ENCODE measurements at regions not wholly inside any gene's neighbourhood (a gene's known extent, or its start where the extent isn't known, plus 50 kb on each side); places are given as distances from the start of the nearest gene placed in this dataset.

DNA sequence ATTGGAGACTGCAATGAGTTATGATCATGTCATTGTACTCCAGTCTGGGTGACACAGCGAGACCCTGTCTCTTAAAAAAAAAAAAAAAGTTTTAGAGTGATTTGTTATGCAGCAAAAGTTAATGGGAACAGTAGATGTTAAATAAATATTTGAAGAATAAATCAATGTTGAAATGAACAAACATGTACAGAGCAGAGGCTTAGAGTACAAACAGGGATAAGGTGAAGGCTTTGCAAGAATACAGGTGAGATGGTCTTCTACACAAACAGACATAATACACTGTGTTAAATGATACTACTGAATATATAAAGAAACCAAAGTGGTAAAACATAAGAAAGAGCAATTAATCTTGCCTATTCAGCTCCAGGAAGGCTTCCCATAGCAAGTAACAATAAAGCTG is 265.4 kb downstream of the CNTN3 start:
- no peak for DNase-seq (ENCODE audit: low read depth)
- no peaks in the 10 kb centered on the region for H3K9me3 ChIP-seq (ENCODE audit: control insufficient read depth, low read length)
- H3K4me1 ChIP-seq (ENCODE audit: control insufficient read depth, insufficient read depth, low read length): no peaks in the 10 kb centered on the region
- no peak overlapping the region for H3K9ac ChIP-seq (ENCODE audit: low read length)
- H3K36me3 ChIP-seq (ENCODE audit: control insufficient read depth, insufficient read depth, low read length, severe bottlenecking): no peaks in the 10 kb centered on the region
- H3K27me3 ChIP-seq (replicated peaks; ENCODE audit: control insufficient read depth, insufficient read depth, low read length): no peaks in the 10 kb centered on the region
- no peak overlapping the region for H3K4me3 ChIP-seq (ENCODE audit: low read length)

DNA sequence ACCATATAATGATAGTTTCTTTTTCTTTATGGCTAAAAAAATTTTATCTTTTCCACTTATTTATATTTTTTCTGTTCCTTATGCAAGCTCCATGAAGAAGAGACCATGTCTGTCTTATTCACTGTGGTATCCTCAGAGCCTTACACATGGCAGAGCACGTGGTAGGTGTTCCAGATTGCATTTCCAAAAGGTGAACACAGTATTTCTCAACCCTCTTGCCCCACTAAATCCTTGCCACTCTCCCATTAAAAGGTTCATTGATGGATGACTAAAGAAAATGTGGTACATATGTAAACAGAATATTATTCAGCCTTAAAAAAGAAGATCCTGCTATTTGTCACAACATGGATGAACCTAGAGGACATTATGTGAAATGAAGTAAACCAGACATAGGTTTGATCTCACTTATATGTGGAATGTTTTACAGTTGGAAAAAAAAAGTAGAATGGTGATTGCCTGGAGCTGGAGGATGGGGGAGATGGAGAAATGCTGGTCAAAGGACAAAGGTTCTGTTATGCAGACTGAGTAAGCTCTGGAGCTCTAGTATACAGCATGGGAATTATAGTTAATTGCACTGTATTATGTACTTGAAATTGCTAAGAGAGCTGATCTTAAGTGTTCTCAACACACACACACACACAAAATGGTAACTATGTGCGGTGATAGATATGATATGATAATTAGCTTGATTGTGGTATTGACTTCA is 266.7 kb downstream of the CNTN3 start:
- Histone ChIP-seq H3K9ac (ENCODE audit: low read length) (no peak overlapping the region), H3K4me1 (ENCODE audit: control insufficient read depth, insufficient read depth, low read length) (no peaks in the 10 kb centered on the region), H3K9me3 (ENCODE audit: control insufficient read depth, low read length) (no peaks in the 10 kb centered on the region), H3K36me3 (ENCODE audit: control insufficient read depth, insufficient read depth, low read length, severe bottlenecking) (no peaks in the 10 kb centered on the region), H3K27me3 (replicated peaks; ENCODE audit: control insufficient read depth, insufficient read depth, low read length) (no peaks in the 10 kb centered on the region), H3K4me3 (ENCODE audit: low read length) (no peak overlapping the region)
- no peak for DNase-seq (ENCODE audit: low read depth)

DNA sequence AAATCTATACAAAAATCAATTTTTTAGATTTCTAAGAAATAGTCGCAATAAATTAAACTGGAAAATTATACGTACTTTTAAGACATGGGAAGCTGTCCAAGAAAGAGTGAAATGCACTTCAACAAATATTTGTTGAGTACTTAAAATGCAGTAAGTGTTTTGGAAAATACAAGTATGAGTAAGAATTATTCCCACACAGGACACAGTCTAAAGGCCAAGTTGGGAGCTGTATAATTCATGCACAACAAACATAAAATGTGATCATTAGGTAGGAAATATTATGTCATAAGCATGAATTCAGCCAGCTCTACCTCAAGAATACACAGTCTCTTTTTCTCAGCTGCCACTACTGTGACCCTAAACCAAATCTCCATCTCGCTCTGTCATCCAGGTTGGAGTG is 267.6 kb downstream of the CNTN3 start:
- DNase-seq (ENCODE audit: low read depth): no peak
- no peaks in the 10 kb centered on the region for H3K4me1 ChIP-seq (ENCODE audit: control insufficient read depth, insufficient read depth, low read length)
- no peaks in the 10 kb centered on the region for H3K27me3 ChIP-seq (replicated peaks; ENCODE audit: control insufficient read depth, insufficient read depth, low read length)
- no peak overlapping the region for H3K4me3 ChIP-seq (ENCODE audit: low read length)
- H3K36me3 ChIP-seq (ENCODE audit: control insufficient read depth, insufficient read depth, low read length, severe bottlenecking): no peaks in the 10 kb centered on the region
- no peak overlapping the region for H3K9ac ChIP-seq (ENCODE audit: low read length)
- no peaks in the 10 kb centered on the region for H3K9me3 ChIP-seq (ENCODE audit: control insufficient read depth, low read length)

- no peak overlapping the region for H3K4me3 ChIP-seq (ENCODE audit: low read length)
- DNase-seq (ENCODE audit: low read depth): no peak
- no peak overlapping the region for H3K9ac ChIP-seq (ENCODE audit: low read length)
- H3K4me1 ChIP-seq (ENCODE audit: control insufficient read depth, insufficient read depth, low read length): no peaks in the 10 kb centered on the region
- H3K9me3 ChIP-seq (ENCODE audit: control insufficient read depth, low read length): no peaks in the 10 kb centered on the region
- H3K27me3 ChIP-seq (replicated peaks; ENCODE audit: control insufficient read depth, insufficient read depth, low read length): no peaks in the 10 kb centered on the region
- no peaks in the 10 kb centered on the region for H3K36me3 ChIP-seq (ENCODE audit: control insufficient read depth, insufficient read depth, low read length, severe bottlenecking)
Observed at GRCh38 chr3:74345701-74346100, 268.8 kb downstream of the CNTN3 start.

DNA sequence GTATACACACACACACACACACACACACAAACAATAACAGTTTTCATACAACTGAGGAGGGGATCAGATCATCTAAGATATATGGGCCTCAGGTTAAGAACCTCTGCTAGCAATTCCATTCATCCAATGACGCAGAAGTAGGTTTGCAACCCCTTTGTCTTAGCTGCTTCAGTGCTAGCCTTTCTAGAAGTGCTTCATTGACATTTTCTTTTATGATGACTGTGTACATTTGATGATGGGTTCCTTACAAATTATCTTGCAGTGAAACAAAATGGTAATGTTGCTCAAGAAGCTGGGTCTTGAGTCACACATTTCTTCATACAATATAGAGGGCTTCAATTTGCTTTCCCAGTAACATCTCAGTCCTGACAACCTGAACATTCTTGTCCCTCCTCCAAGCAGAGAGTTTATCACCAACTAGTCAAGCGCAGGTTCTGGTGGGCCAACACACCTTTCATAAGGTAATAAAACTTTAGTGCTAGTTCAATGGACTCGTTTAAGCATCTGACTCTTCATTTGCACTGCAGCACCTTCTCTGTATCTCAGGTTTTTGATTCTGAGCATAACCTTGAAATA is 269.5 kb downstream of the CNTN3 start:
- no peaks in the 10 kb centered on the region for H3K27me3 ChIP-seq (replicated peaks; ENCODE audit: control insufficient read depth, insufficient read depth, low read length)
- no peaks in the 10 kb centered on the region for H3K4me1 ChIP-seq (ENCODE audit: control insufficient read depth, insufficient read depth, low read length)
- DNase-seq (ENCODE audit: low read depth): no peak
- H3K9ac ChIP-seq (ENCODE audit: low read length): no peak overlapping the region
- no peak overlapping the region for H3K4me3 ChIP-seq (ENCODE audit: low read length)
- H3K36me3 ChIP-seq (ENCODE audit: control insufficient read depth, insufficient read depth, low read length, severe bottlenecking): no peaks in the 10 kb centered on the region
- no peaks in the 10 kb centered on the region for H3K9me3 ChIP-seq (ENCODE audit: control insufficient read depth, low read length)

- no peak for DNase-seq (ENCODE audit: low read depth)
- Histone ChIP-seq H3K9me3 (ENCODE audit: control insufficient read depth, low read length) (no peaks in the 10 kb centered on the region), H3K27me3 (replicated peaks; ENCODE audit: control insufficient read depth, insufficient read depth, low read length) (no peaks in the 10 kb centered on the region), H3K9ac (ENCODE audit: low read length) (no peak overlapping the region), H3K4me3 (ENCODE audit: low read length) (no peak overlapping the region), H3K4me1 (ENCODE audit: control insufficient read depth, insufficient read depth, low read length) (no peaks in the 10 kb centered on the region), H3K36me3 (ENCODE audit: control insufficient read depth, insufficient read depth, low read length, severe bottlenecking) (peaks cover 3% of the 10 kb centered on the region)
Observed at GRCh38 chr3:74343391-74343790, 271.1 kb downstream of the CNTN3 start.

GRCh38 chr3:74338998-74339397 is 275.5 kb downstream of the CNTN3 start:
- Histone ChIP-seq H3K27me3 (replicated peaks; ENCODE audit: control insufficient read depth, insufficient read depth, low read length) (no peaks in the 10 kb centered on the region), H3K9ac (ENCODE audit: low read length) (no peak overlapping the region), H3K4me1 (ENCODE audit: control insufficient read depth, insufficient read depth, low read length) (no peaks in the 10 kb centered on the region), H3K9me3 (ENCODE audit: control insufficient read depth, low read length) (no peaks in the 10 kb centered on the region), H3K36me3 (ENCODE audit: control insufficient read depth, insufficient read depth, low read length, severe bottlenecking) (peaks cover 17% of the 10 kb centered on the region), H3K4me3 (ENCODE audit: low read length) (no peak overlapping the region)
- DNase-seq (ENCODE audit: low read depth): no peak

DNA sequence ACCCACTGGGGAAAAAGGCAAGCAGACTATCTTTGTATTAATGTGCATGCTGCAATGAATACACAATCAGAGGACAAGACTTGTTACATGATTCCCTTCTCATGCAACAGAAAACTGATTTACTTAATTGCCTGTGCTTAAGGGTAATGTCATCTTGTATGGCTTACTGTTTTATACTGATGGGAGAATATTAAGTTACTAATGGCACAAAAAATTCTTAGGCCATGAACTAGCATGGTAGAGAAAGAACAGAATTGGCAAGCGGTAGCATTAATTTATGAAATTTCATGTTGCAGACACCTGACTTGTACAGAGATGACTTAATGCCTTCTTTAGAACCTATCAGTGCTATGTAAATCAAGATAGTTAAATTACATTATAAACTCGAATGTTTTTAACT is 282.3 kb downstream of the CNTN3 start:
- Histone ChIP-seq H3K27me3 (replicated peaks; ENCODE audit: control insufficient read depth, insufficient read depth, low read length) (no peaks in the 10 kb centered on the region), H3K9me3 (ENCODE audit: control insufficient read depth, low read length) (no peaks in the 10 kb centered on the region), H3K4me3 (ENCODE audit: low read length) (no peak overlapping the region), H3K4me1 (ENCODE audit: control insufficient read depth, insufficient read depth, low read length) (no peaks in the 10 kb centered on the region), H3K9ac (ENCODE audit: low read length) (no peak overlapping the region), H3K36me3 (ENCODE audit: control insufficient read depth, insufficient read depth, low read length, severe bottlenecking) (peaks cover 22% of the 10 kb centered on the region)
- no peak for DNase-seq (ENCODE audit: low read depth)

GRCh38 chr3:74331711-74332110 is 282.7 kb downstream of the CNTN3 start:
- H3K9me3 ChIP-seq (ENCODE audit: control insufficient read depth, low read length): no peaks in the 10 kb centered on the region
- H3K4me1 ChIP-seq (ENCODE audit: control insufficient read depth, insufficient read depth, low read length): no peaks in the 10 kb centered on the region
- DNase-seq (ENCODE audit: low read depth): no peak
- H3K27me3 ChIP-seq (replicated peaks; ENCODE audit: control insufficient read depth, insufficient read depth, low read length): no peaks in the 10 kb centered on the region
- no peak overlapping the region for H3K9ac ChIP-seq (ENCODE audit: low read length)
- H3K4me3 ChIP-seq (ENCODE audit: low read length): no peak overlapping the region
- peaks cover 22% of the 10 kb centered on the region for H3K36me3 ChIP-seq (ENCODE audit: control insufficient read depth, insufficient read depth, low read length, severe bottlenecking)

- DNase-seq (ENCODE audit: low read depth): no peak
- Histone ChIP-seq H3K9me3 (ENCODE audit: control insufficient read depth, low read length) (no peaks in the 10 kb centered on the region), H3K9ac (ENCODE audit: low read length) (no peak overlapping the region)
Observed at GRCh38 chr3:74329096-74329495, 285.4 kb downstream of the CNTN3 start.

DNA sequence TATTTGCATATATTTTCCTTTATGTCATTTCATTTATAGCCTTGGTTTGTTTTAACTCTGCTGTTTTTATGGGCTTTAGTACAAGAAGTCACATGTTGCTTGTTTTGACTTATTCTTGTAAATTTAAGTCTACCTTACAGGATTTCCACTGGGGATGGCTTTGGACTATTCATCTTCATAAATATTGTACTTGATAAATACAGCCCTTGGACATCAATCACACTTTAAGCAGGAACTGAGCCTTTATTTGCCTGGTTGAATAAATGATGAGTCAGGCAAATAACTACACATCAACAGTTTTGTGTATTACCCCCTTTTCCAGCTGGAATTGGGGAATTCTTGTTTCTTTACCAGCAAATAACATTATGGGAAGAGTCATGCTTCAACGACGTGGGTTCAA is 286.0 kb downstream of the CNTN3 start:
- Histone ChIP-seq H3K9ac (ENCODE audit: low read length) (no peak overlapping the region), H3K4me3 (ENCODE audit: low read length) (no peak overlapping the region), H3K27me3 (replicated peaks; ENCODE audit: control insufficient read depth, insufficient read depth, low read length) (no peaks in the 10 kb centered on the region), H3K4me1 (ENCODE audit: control insufficient read depth, insufficient read depth, low read length) (no peaks in the 10 kb centered on the region), H3K9me3 (ENCODE audit: control insufficient read depth, low read length) (no peaks in the 10 kb centered on the region), H3K36me3 (ENCODE audit: control insufficient read depth, insufficient read depth, low read length, severe bottlenecking) (peaks cover 4% of the 10 kb centered on the region)
- DNase-seq (ENCODE audit: low read depth): no peak

More at GRCh38 chr3:74329096-74329495, 285.4 kb downstream of the CNTN3 start:
- Histone ChIP-seq H3K4me3 (ENCODE audit: low read length) (no peak overlapping the region), H3K27me3 (replicated peaks; ENCODE audit: control insufficient read depth, insufficient read depth, low read length) (no peaks in the 10 kb centered on the region), H3K36me3 (ENCODE audit: control insufficient read depth, insufficient read depth, low read length, severe bottlenecking) (peaks cover 10% of the 10 kb centered on the region), H3K4me1 (ENCODE audit: control insufficient read depth, insufficient read depth, low read length) (no peaks in the 10 kb centered on the region)

DNA sequence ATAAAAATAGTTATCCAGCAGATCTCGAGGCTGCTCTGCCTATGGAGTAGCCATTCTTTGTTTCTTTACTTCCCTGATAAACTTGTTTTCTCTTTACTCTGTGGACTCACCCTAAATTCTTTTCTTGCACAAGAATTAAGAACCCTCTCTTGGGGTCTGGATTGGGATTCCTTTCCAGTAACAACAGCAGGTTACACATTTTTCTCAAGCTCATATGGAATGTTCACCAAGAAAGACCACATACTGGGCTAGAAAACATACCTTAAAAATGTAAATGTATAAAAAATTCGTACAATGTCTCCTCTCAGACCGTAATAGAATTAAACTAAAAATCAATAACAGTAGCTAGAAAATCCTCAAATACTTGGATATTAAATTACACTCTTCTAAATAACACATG is 299.2 kb downstream of the CNTN3 start:
- no peaks in the 10 kb centered on the region for H3K36me3 ChIP-seq (ENCODE audit: control insufficient read depth, insufficient read depth, low read length, severe bottlenecking)
- no peak overlapping the region for H3K9ac ChIP-seq (ENCODE audit: low read length)
- no peak overlapping the region for H3K4me3 ChIP-seq (ENCODE audit: low read length)

More for the DNA sequence above, 299.2 kb downstream of the CNTN3 start:
- H3K4me1 ChIP-seq (ENCODE audit: control insufficient read depth, insufficient read depth, low read length): no peaks in the 10 kb centered on the region
- no peaks in the 10 kb centered on the region for H3K27me3 ChIP-seq (replicated peaks; ENCODE audit: control insufficient read depth, insufficient read depth, low read length)
- DNase-seq (ENCODE audit: low read depth): no peak
- peaks cover 3% of the 10 kb centered on the region for H3K9me3 ChIP-seq (ENCODE audit: control insufficient read depth, low read length)
